GM12878 (cell line): ENCODE measurements at regions not wholly inside any gene's neighbourhood (a gene's known extent, or its start where the extent isn't known, plus 50 kb on each side); places are given as distances from the start of the nearest gene placed in this dataset.
"Not testable (repeated sequence)": the region's sequence is repeated elsewhere in the genome, so short reads cannot be mapped to it uniquely, and the experiment has no call there.

Experiments used
- ATAC-seq: fragments of 200-7000 bp; cut with Tn5 transposase; 3 replicates; pipeline ENCODE4 v1.9.1; 2020; ENCODE audit warnings: mild to moderate bottlenecking, moderate library complexity
- BruUV-seq: library from RNA; stranded (reverse); fragments of 400-500 nt; replicated peaks from 2 replicates; lab custom pipeline; 2021; lab: Mats Ljungman, UMichigan
- CTCF ChIA-PET: fragments of 300-600 bp; sonication (Branson Sonifier 250); formaldehyde crosslinking; extraction: SDS; loops from one replicate; lab custom pipeline; 2021; ENCODE audit warnings: inconsistent platforms; lab: Yijun Ruan, JAX
- POLR2A ChIA-PET: fragments of 350-600 bp; formaldehyde crosslinking; extraction: SDS; loops from one replicate; lab custom pipeline; 2021; ENCODE audit warnings: inconsistent platforms; lab: Charles Lee
- RAD21 ChIA-PET: fragments of 300-600 bp; sonication (Branson Sonifier 250); formaldehyde crosslinking; loops from one replicate; lab custom pipeline; 2023; ENCODE audit warnings: antibody characterized with exemption; ENCODE audit not compliant: unreplicated experiment; lab: Charles Lee
- SMC1A ChIA-PET: fragments of 300-600 bp; sonication (Branson Sonifier 250); formaldehyde crosslinking; loops from one replicate; lab custom pipeline; 2023; ENCODE audit not compliant: unreplicated experiment, uncharacterized antibody; lab: Charles Lee
- DNase-seq: peaks from one replicate; pipeline ENCODE4 v3.0.0-alpha.2; 2011; ENCODE audit warnings: low read depth, low spot score
- FAIRE-seq: peaks from 3 replicates; lab custom pipeline; 2011; peaks lifted over from hg19 to GRCh38; lab: Jason Lieb, UNC
- H2AFZ ChIP-seq: 2 replicates; pipeline ENCODE4 v1.6.0; 2011; ENCODE audit warnings: low read depth, low read length, control low read depth; ENCODE audit not compliant: control insufficient read depth
- H3K27ac ChIP-seq: 2 replicates; pipeline ENCODE4 v1.5.1; 2011; ENCODE audit warnings: control low read depth; ENCODE audit not compliant: control insufficient read depth, insufficient read depth
- H3K27me3 ChIP-seq, 2 experiments: replicated peaks in 1 of 2; 2 replicates each; pipeline versions ENCODE4 v1.6.0 to v1.6.1; 2011; ENCODE audit warnings: low read length in 1 of 2; ENCODE audit not compliant: control insufficient read depth in 2 of 2, insufficient read depth in 2 of 2
- H3K36me3 ChIP-seq, 2 experiments: 2 replicates each; pipeline ENCODE4 v1.5.1; 2011; ENCODE audit warnings: low read length in 1 of 2; ENCODE audit not compliant: control insufficient read depth in 2 of 2, insufficient read depth in 2 of 2
- H3K4me1 ChIP-seq: 2 replicates; pipeline ENCODE4 v1.6.1; 2011; ENCODE audit warnings: mild to moderate bottlenecking, low read length, moderate library complexity, mixed read lengths; ENCODE audit not compliant: control insufficient read depth, insufficient read depth
- H3K4me2 ChIP-seq: 2 replicates; pipeline ENCODE4 v1.6.0; 2011; ENCODE audit warnings: control low read depth; ENCODE audit not compliant: control insufficient read depth, insufficient read depth
- H3K4me3 ChIP-seq: fragments of 200-600 bp; sonication (generic); 2 replicates; pipeline ENCODE4 v1.5.1; 2016
- H3K79me2 ChIP-seq: 2 replicates; pipeline ENCODE4 v1.6.0; 2011; ENCODE audit warnings: low read length; ENCODE audit not compliant: control insufficient read depth, insufficient read depth
- H3K9ac ChIP-seq: 2 replicates; pipeline ENCODE4 v1.8.0; 2011; ENCODE audit warnings: low read length, control low read depth, mixed read lengths; ENCODE audit not compliant: control insufficient read depth, insufficient read depth
- H3K9me3 ChIP-seq: replicated peaks from 3 replicates; pipeline ENCODE4 v1.5.1; 2011; ENCODE audit warnings: mild to moderate bottlenecking, low read length; ENCODE audit not compliant: control insufficient read depth, insufficient read depth
- H4K20me1 ChIP-seq: 2 replicates; pipeline ENCODE4 v1.6.0; 2011; ENCODE audit not compliant: control insufficient read depth, insufficient read depth
- WGBS: methylation state at CpG from one replicate; pipeline ENCODE4 v1.1.6; 2016; ENCODE audit warnings: low lambda C conversion rate; ENCODE audit not compliant: insufficient replicate concordance, insufficient coverage; ENCODE audit errors: missing lambda C conversion rate; 5-methylcytosine and 5-hydroxymethylcytosine counted together
- in situ Hi-C: fragments of 300-500 bp; cut with MboI; formaldehyde crosslinking; loops from 9 replicates; pipeline ENCODE4 v1.14.3; 2018; ENCODE audit warnings: mixed read lengths
- intact Hi-C: fragments of 100-400 bp; cut with micrococcal nuclease; formaldehyde crosslinking; loops from one replicate; pipeline ENCODE4 v1.14.2; 2022; ENCODE audit not compliant: unreplicated experiment

GRCh38 chr15:21735837-21736236, 141.7 kb downstream of the POTEB start:
- H3K9me3 ChIP-seq, intact Hi-C loops, SMC1A ChIA-PET, RAD21 ChIA-PET, H4K20me1 ChIP-seq, H3K4me2 ChIP-seq, H3K27me3 ChIP-seq, H3K36me3 ChIP-seq, BruUV-seq, CTCF ChIA-PET, H3K27ac ChIP-seq, H3K4me1 ChIP-seq, FAIRE-seq, H2AFZ ChIP-seq, DNase-seq, POLR2A ChIA-PET, H3K79me2 ChIP-seq, in situ Hi-C loops, ATAC-seq, H3K4me3 ChIP-seq, H3K9ac ChIP-seq: not testable (repeated sequence)
- no CpG with 5 or more reads among the region's 1 CpG for WGBS

GRCh38 chr15:21735368-21735767, 142.2 kb downstream of the POTEB start:
- H3K9ac ChIP-seq, H3K4me3 ChIP-seq, BruUV-seq, H2AFZ ChIP-seq, in situ Hi-C loops, FAIRE-seq, RAD21 ChIA-PET, H3K27ac ChIP-seq, CTCF ChIA-PET, H3K36me3 ChIP-seq, H3K4me1 ChIP-seq, POLR2A ChIA-PET, H3K9me3 ChIP-seq, SMC1A ChIA-PET, intact Hi-C loops, H3K4me2 ChIP-seq, H3K79me2 ChIP-seq, H3K27me3 ChIP-seq, H4K20me1 ChIP-seq, ATAC-seq, DNase-seq: not testable (repeated sequence)
- no CpG with 5 or more reads among the region's 7 CpGs for WGBS

GRCh38 chr15:21731496-21731895, 146.0 kb downstream of the POTEB start:
- DNase-seq, RAD21 ChIA-PET, H3K9me3 ChIP-seq, SMC1A ChIA-PET, H3K27me3 ChIP-seq, CTCF ChIA-PET, H3K79me2 ChIP-seq, H3K9ac ChIP-seq, FAIRE-seq, H4K20me1 ChIP-seq, H3K4me3 ChIP-seq, POLR2A ChIA-PET, H3K4me1 ChIP-seq, H2AFZ ChIP-seq, H3K27ac ChIP-seq, H3K36me3 ChIP-seq, H3K4me2 ChIP-seq, in situ Hi-C loops, intact Hi-C loops, BruUV-seq: not testable (repeated sequence)
- peak; percentile 66 for ATAC-seq
- WGBS = no CpG with 5 or more reads among the region's 5 CpGs

- H3K9ac ChIP-seq, RAD21 ChIA-PET, SMC1A ChIA-PET, H3K9me3 ChIP-seq, H3K79me2 ChIP-seq, H3K4me2 ChIP-seq, CTCF ChIA-PET, DNase-seq, H4K20me1 ChIP-seq, H2AFZ ChIP-seq, H3K36me3 ChIP-seq, H3K4me3 ChIP-seq, H3K27ac ChIP-seq, BruUV-seq, H3K27me3 ChIP-seq, POLR2A ChIA-PET, intact Hi-C loops, in situ Hi-C loops, H3K4me1 ChIP-seq, FAIRE-seq: not testable (repeated sequence)
- ATAC-seq = peak; percentile 83
- WGBS = no CpG with 5 or more reads among the region's 19 CpGs
These were observed 146.8 kb downstream of the POTEB start for GRCh38 chr15:21730427-21731405.
